ENCODE measurements at regions not wholly inside any gene's neighbourhood (a gene's known extent, or its start where the extent isn't known, plus 50 kb on each side); places are given as distances from the start of the nearest gene placed in this dataset.

- TF ChIP-seq REST (IDR thresholded peaks at IDR 0.05; ENCODE audit: low read depth) (no peak), SP1 (IDR thresholded peaks at IDR 0.05; ENCODE audit: low read depth) (no peak), EGR1 (IDR thresholded peaks at IDR 0.05; ENCODE audit: low read depth) (no peak), JUND (IDR thresholded peaks at IDR 0.05) (no peak), EZH2phosphoT487 (IDR thresholded peaks at IDR 0.05; ENCODE audit: borderline replicate concordance) (no peak), FOSL1 (IDR thresholded peaks at IDR 0.05; ENCODE audit: low read depth) (no peak), EZH2 (IDR thresholded peaks at IDR 0.05) (no peak)
Observed at GRCh38 chr2:104690255-104690984, 163.5 kb upstream of the POU3F3 start (continued).

GRCh38 chr2:104698276-104698675, 155.6 kb upstream of the POU3F3 start:
- Histone ChIP-seq H3K9ac (ENCODE audit: low read length) (no peak overlapping the region), H3K27ac (ENCODE audit: low read depth, low read length) (no peak overlapping the region), H4K20me1 (ENCODE audit: insufficient read depth) (no peaks in the 10 kb centered on the region), H3K9me3 (ENCODE audit: control insufficient read depth in 1 of 2, insufficient read depth in 1 of 2, low read depth in 1 of 2, low read length in 2 of 2) (no peaks in the 10 kb centered on the region), H3K9me2 (ENCODE audit: insufficient read depth) (no peaks in the 10 kb centered on the region), H3K27me3 (ENCODE audit: insufficient read depth, low read length) (peaks cover 19% of the 10 kb centered on the region), H3K4me3 (replicated peaks in 1 of 2; ENCODE audit: low read depth in 1 of 2, low read length in 2 of 2) (no peak overlapping the region), H3K4me2 (ENCODE audit: low read length) (no peak overlapping the region), H3K36me3 (ENCODE audit: control insufficient read depth in 1 of 2, insufficient read depth in 2 of 2, low read length in 2 of 2) (no peaks in the 10 kb centered on the region), H3K4me1 (ENCODE audit: control insufficient read depth in 1 of 2, insufficient read depth in 2 of 2, low read length in 2 of 2) (no peaks in the 10 kb centered on the region), H3K79me2 (ENCODE audit: insufficient read depth, low read length) (no peaks in the 10 kb centered on the region), H2AFZ (ENCODE audit: low read depth, low read length, poor library complexity, severe bottlenecking) (no peak overlapping the region)
- ChIA-PET RAD21 (ENCODE audit: low non-redundant PET in 1 of 2, low total read pairs in 2 of 2, uncharacterized antibody in 2 of 2, unreplicated experiment in 2 of 2) (no interaction called here), CTCF (no interaction called here), POLR2A (no interaction called here)
- TF ChIP-seq EZH2 (IDR thresholded peaks at IDR 0.05) (no peak), EZH2phosphoT487 (IDR thresholded peaks at IDR 0.05; ENCODE audit: borderline replicate concordance) (no peak), MAX (IDR thresholded peaks at IDR 0.05) (no peak), SRF (IDR thresholded peaks at IDR 0.05; ENCODE audit: low read depth) (no peak), FOSL1 (IDR thresholded peaks at IDR 0.05; ENCODE audit: low read depth) (no peak), YY1 (IDR thresholded peaks at IDR 0.05; ENCODE audit: extremely low read depth, insufficient replicate concordance, low read depth, low read length) (no peak), CBX3 (IDR thresholded peaks at IDR 0.05; ENCODE audit: low read depth) (no peak), REST (IDR thresholded peaks at IDR 0.05; ENCODE audit: low read depth) (no peak), TCF7L2 (IDR thresholded peaks at IDR 0.05; ENCODE audit: borderline replicate concordance, extremely low read depth, insufficient read depth, insufficient read length) (no peak), CEBPB (IDR thresholded peaks at IDR 0.05; ENCODE audit: low read depth) (no peak), ZFX (IDR thresholded peaks at IDR 0.05) (no peak), EGR1 (IDR thresholded peaks at IDR 0.05; ENCODE audit: low read depth) (no peak)
- BruUV-seq (replicated peaks) = no TSS peak
- ATAC-seq (no peak), DNase-seq (ENCODE audit: low read depth, low spot score) (no peak)
- intact Hi-C loops (cut with micrococcal nuclease) = no loop called here
